Heart right ventricle (tissue), 16 donors: ENCODE measurements at regions not wholly inside any gene's neighbourhood (a gene's known extent, or its start where the extent isn't known, plus 50 kb on each side); places are given as distances from the start of the nearest gene placed in this dataset.
A peak's percentile ranks its signal among the peaks of the same experiment; 100 is the strongest.

Experiments used
- ATAC-seq, 8 donors: fragments of 200-7000 bp; cut with Tn5 transposase; one replicate each; pipeline ENCODE4 v1.9.1; 2020; ENCODE audit warnings: mild to moderate bottlenecking in 8 of 8, moderate library complexity in 8 of 8, moderate number of reproducible peaks in 1 of 8
- DNase-seq, 2 donors: peaks; one replicate each; pipeline ENCODE4 v3.0.0-alpha.2; 2020
- H3K27ac ChIP-seq, 10 donors: fragments of 200-600 bp; sonication (generic) in 2 of 10; one replicate each; pipeline versions ENCODE4 v1.5.0 to v1.8.0; 2020 to 2022; ENCODE audit warnings: mild to moderate bottlenecking in 3 of 10
- H3K27me3 ChIP-seq, 7 donors: fragments of 200-600 bp; one replicate each; pipeline ENCODE4 v1.8.0; 2021 to 2022; ENCODE audit warnings: mild to moderate bottlenecking in 2 of 7
- H3K36me3 ChIP-seq, 9 donors: fragments of 200-600 bp; sonication (generic) in 1 of 9; one replicate each; pipeline versions ENCODE4 v1.5.0 to v1.8.0; 2020 to 2022; ENCODE audit warnings: mild to moderate bottlenecking in 2 of 9
- H3K4me1 ChIP-seq, 9 donors: fragments of 200-600 bp; sonication (generic) in 1 of 9; one replicate each; pipeline versions ENCODE4 v1.5.0 to v1.8.0; 2020 to 2022; ENCODE audit warnings: mild to moderate bottlenecking in 4 of 9
- H3K4me3 ChIP-seq, 10 donors: fragments of 200-600 bp; sonication (generic) in 2 of 10; one replicate each; pipeline versions ENCODE4 v1.5.0 to v1.8.0; 2020 to 2022; ENCODE audit warnings: mild to moderate bottlenecking in 7 of 10, moderate library complexity in 2 of 10
- H3K9me3 ChIP-seq, 11 donors: fragments of 200-600 bp in 10 of 11; sonication (generic) in 2 of 11; one replicate each; pipeline versions ENCODE4 v1.5.0 to v1.8.0; 2013 to 2022; ENCODE audit warnings: mild to moderate bottlenecking in 2 of 11, control low read depth in 1 of 11, moderate library complexity in 1 of 11
- CTCF ChIP-seq, 9 donors: fragments of 200-600 bp; sonication (generic) in 2 of 9; IDR thresholded peaks; one replicate each; pipeline versions ENCODE4 v1.5.0 to v1.8.0; 2021 to 2022; ENCODE audit warnings: antibody characterized with exemption in 9 of 9, mild to moderate bottlenecking in 5 of 9, moderate library complexity in 1 of 9
- WGBS, 2 donors: extraction: QIAGEN DNeasy Blood & Tissue Kit; methylation state at CpG; one replicate each; pipeline ENCODE4 v1.1.7; 2013; ENCODE audit warnings: inconsistent platforms in 1 of 2; 5-methylcytosine and 5-hydroxymethylcytosine counted together
- intact Hi-C, 10 donors: fragments of 100-400 bp; cut with DNase I; formaldehyde crosslinking; loops; one replicate each; pipeline versions ENCODE4 v1.11.1 to v1.14.2; 2022
- donor health status: Arrhythmogenic right ventricular cardiomyopathy.
- donor health status: ischemic (EF 13 %, LVEDD 7.1; RV severe dilation, severe dysfunction).
- donor health status: healthy with polysubstance abuse.
- donor health status: DM: no; HTN: yes; CAD: no.
- donor health status: DM: no; HTN: no; CAD: no.
- donor health status: ischemic (EF 25% LVEDD 6.9; RV normal size, moderate dysfunction).
- donor health status: ischemic (EF 25% LVEDD 5.7; RV mildly dilated, moderate dysfunction).
- donor health status: healthy.
- donor health status: DM: yes; HTN: yes; CAD: no.
- donor health status: Ischemic cardiomyopathy.
- donor health status: ischemic (EF 35%, LVEDD 5.7; RV mildly dilated, moderate dysfunction).
- donor health status: nonischemic (EF 11% LVEDD 7.7; RV severe dilation, severe dysfunction).
- donor health status: DM: yes; HTN: yes; CAD: no.
- donor health status: PGD.
- donor health status: ischemic (EF 29% LVEDD 5.4; RV normal size, mild dysfunction).
- donor health status: nonischemic (EF 23%, LVEDD 6.1; RV moderate dilation, normal function).

DNA sequence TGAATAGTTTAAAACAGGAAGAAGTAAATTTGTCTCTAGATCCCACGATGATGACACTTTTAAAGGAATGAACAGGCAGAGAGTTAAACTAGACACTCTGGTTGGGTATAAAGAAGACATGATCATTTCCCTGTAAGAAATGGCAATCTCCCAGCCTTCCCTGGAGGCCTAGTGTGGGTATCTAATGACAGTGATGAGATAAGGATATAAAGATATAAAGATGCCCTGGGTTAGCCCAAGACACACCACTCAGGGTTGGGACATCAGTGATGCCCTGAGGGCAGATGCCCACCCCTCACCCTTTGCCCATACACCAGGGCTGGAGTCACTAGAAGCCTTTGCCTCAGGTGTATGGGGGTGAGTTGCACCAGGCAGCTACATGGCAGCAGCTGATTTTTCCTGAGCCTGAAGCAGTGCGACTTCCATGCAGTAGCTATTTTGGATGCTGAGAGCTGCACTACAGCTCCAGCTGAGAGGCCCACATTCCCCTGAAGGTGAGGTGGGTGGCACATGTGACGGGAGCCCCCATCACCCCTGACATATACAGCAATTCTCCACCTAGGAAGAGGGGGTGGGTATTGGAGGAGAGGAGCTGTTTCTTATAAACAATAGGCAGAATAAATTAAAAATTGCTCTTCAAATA, 177.5 kb downstream of the NDFIP2 start:
- peak in 7 of 8 donors; percentile 31 to 78 (median 66) for ATAC-seq
- Histone ChIP-seq H3K27ac (peak overlapping the region; percentile 29 to 89 (median 64)), H3K4me3 (no peak overlapping the region)

DNA sequence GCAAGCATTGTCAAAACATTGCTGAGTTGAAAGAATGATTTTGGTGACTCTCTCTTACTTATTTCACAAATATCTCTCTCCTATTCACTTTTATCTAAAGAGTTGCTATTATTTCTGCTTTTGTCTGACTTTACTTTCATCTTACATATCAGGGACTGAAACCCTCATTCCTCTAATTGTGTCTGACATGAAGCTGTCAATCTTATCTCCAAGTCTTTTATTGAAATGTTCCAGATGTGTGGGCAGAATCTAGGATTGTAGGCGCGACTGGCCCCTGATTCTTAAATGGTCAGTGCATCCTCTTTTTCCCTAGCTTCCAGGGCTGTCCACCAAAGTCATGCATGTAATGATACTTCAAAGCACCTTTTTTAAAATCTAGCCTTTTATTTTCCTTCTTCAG, 174.6 kb downstream of the NDFIP2 start:
- H3K36me3 ChIP-seq: no peaks in the 10 kb centered on the region
- H3K9me3 ChIP-seq: no peaks in the 10 kb centered on the region
- H3K27ac ChIP-seq: no peak overlapping the region
- intact Hi-C loops: no loop called here
- WGBS, 2 donors: 59 to 64% methylated on average over 2 of the region's 2 CpGs
- no peak for TF ChIP-seq CTCF (IDR thresholded peaks at IDR 0.05)
- DNase-seq (no peak), ATAC-seq (no peak)
- peaks cover 6 to 26% (median 18%) of the 10 kb centered on the region in 9 donors for H3K4me1 ChIP-seq
- H3K4me3 ChIP-seq: no peak overlapping the region
- H3K27me3 ChIP-seq: no peaks in the 10 kb centered on the region

More for the DNA sequence above, 177.5 kb downstream of the NDFIP2 start:
- WGBS, 2 donors: 43 to 52% methylated on average over 3 of the region's 3 CpGs
- H3K36me3 ChIP-seq: no peaks in the 10 kb centered on the region
- DNase-seq: peak in 1 of 2 donors; percentile 5
- H3K27me3 ChIP-seq: no peaks in the 10 kb centered on the region
- no peaks in the 10 kb centered on the region for H3K9me3 ChIP-seq
- peaks cover 6 to 40% (median 18%) of the 10 kb centered on the region in 9 donors for H3K4me1 ChIP-seq
- intact Hi-C loops: no loop called here
- no peak for TF ChIP-seq CTCF (IDR thresholded peaks at IDR 0.05)

DNA sequence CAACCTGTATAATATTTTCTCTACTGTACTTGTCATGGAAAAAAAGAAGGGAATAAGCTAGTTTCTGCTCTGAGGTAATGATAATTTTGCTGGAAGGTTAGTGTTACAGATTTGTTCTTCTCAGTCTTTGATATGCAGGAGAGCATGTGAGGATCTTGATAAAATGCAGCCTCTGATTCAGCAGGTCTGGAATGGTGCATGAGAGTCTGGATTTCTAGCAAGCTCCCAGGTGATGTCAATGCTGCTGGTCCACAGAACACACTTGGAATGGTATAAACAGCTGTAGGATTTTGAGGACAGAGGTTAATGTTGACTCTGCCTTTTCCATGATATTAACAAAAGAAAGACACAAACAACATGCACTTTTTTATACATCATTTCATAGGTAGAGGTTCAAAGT, 173.6 kb downstream of the NDFIP2 start:
- H3K36me3 ChIP-seq: no peaks in the 10 kb centered on the region
- H3K4me3 ChIP-seq: no peak overlapping the region
- no peaks in the 10 kb centered on the region for H3K9me3 ChIP-seq
- no peak for TF ChIP-seq CTCF (IDR thresholded peaks at IDR 0.05)
- intact Hi-C loops: no loop called here
- ATAC-seq: no peak
- H3K4me1 ChIP-seq: peaks cover 6 to 27% (median 14%) of the 10 kb centered on the region in 9 donors
- no peak overlapping the region for H3K27ac ChIP-seq
- no peak for DNase-seq
- H3K27me3 ChIP-seq: no peaks in the 10 kb centered on the region

- no peaks in the 10 kb centered on the region for H3K27me3 ChIP-seq
These were observed 169.7 kb downstream of the NDFIP2 start for GRCh38 chr13:79650688-79651087.

More at GRCh38 chr13:79650688-79651087, 169.7 kb downstream of the NDFIP2 start:
- WGBS, 2 donors: 47 to 66% methylated on average over 4 of the region's 4 CpGs
- TF ChIP-seq CTCF (IDR thresholded peaks at IDR 0.05): no peak
- no peaks in the 10 kb centered on the region for H3K9me3 ChIP-seq
- no peak overlapping the region for H3K27ac ChIP-seq
- H3K4me1 ChIP-seq: peaks cover 0 to 10% (median 0%) of the 10 kb centered on the region in 9 donors
- DNase-seq (no peak), ATAC-seq (no peak)
- no peak overlapping the region for H3K4me3 ChIP-seq
- H3K36me3 ChIP-seq: no peaks in the 10 kb centered on the region
- intact Hi-C loops: no loop called here
